B cell (primary cell): ENCODE measurements at regions not wholly inside any gene's neighbourhood (a gene's known extent, or its start where the extent isn't known, plus 50 kb on each side); places are given as distances from the start of the nearest gene placed in this dataset.
"Not testable (repeated sequence)": the region's sequence is repeated elsewhere in the genome, so short reads cannot be mapped to it uniquely, and the experiment has no call there.

Source experiments
- ATAC-seq: fragments of 200-7000 bp; cut with Tn5 transposase; one replicate; pipeline ENCODE4 v1.10.0; 2021; ENCODE audit warnings: low read depth, mild to moderate bottlenecking, moderate number of reproducible peaks, moderate library complexity
- CTCF ChIA-PET: fragments of 350-600 bp; sonication (Branson Sonifier 250); formaldehyde crosslinking; loops from one replicate; lab custom pipeline; 2021; ENCODE audit warnings: antibody characterized with exemption, inconsistent platforms; lab: Charles Lee
- POLR2A ChIA-PET: fragments of 350-600 bp; sonication (Branson Sonifier 250); formaldehyde crosslinking; loops from one replicate; lab custom pipeline; 2021; ENCODE audit warnings: antibody characterized with exemption; lab: Charles Lee
- DNase-seq: peaks from one replicate; pipeline ENCODE4 v3.0.0; 2013
- H2AFZ ChIP-seq: 2 replicates; pipeline ENCODE4 v1.6.1; 2012; ENCODE audit warnings: mild to moderate bottlenecking, low read depth, low read length; ENCODE audit not compliant: insufficient read depth, poor library complexity, severe bottlenecking
- H3K27ac ChIP-seq, 2 donors: 1 replicate in 1 of 2; 2 replicates in 1 of 2; pipeline ENCODE4 v1.5.1; 2012 to 2013; ENCODE audit warnings: low read length in 2 of 2, mild to moderate bottlenecking in 2 of 2, moderate library complexity in 1 of 2
- H3K27me3 ChIP-seq, 4 experiments: fragments of 200-600 bp in 1 of 4; sonication (generic) in 1 of 4; replicated peaks in 1 of 4; 1 replicate in 2 of 4; 2 replicates in 2 of 4; pipeline versions ENCODE4 v1.6.1 to v1.7.0; 2013 to 2016; ENCODE audit warnings: low read length in 3 of 4, mild to moderate bottlenecking in 2 of 4, mixed read lengths in 1 of 4, moderate library complexity in 1 of 4; ENCODE audit not compliant: insufficient read depth in 4 of 4, control insufficient read depth in 3 of 4; ENCODE audit errors: control extremely low read depth in 1 of 4
- H3K36me3 ChIP-seq, 2 experiments: replicated peaks in 1 of 2; 1 replicate in 1 of 2; 2 replicates in 1 of 2; pipeline versions ENCODE4 v1.6.1 to v1.7.1; 2013; ENCODE audit warnings: low read length in 1 of 2; ENCODE audit not compliant: insufficient read depth in 2 of 2, control insufficient read depth in 1 of 2; ENCODE audit errors: control extremely low read depth in 1 of 2, extremely low read depth in 1 of 2
- H3K4me1 ChIP-seq, 2 donors: fragments of 200-600 bp in 1 of 2; sonication (generic) in 1 of 2; 1 replicate in 1 of 2; 2 replicates in 1 of 2; pipeline versions ENCODE4 v1.5.1 to v1.6.1; 2013 to 2017; ENCODE audit warnings: low read length in 2 of 2; ENCODE audit not compliant: control insufficient read depth in 2 of 2, insufficient read depth in 2 of 2
- H3K4me2 ChIP-seq: replicated peaks from 2 replicates; pipeline ENCODE3; 2012; ENCODE audit warnings: mild to moderate bottlenecking, low read depth, low read length; ENCODE audit not compliant: poor library complexity, severe bottlenecking
- H3K4me3 ChIP-seq, 5 experiments: fragments of 200-600 bp in 1 of 5; sonication (generic) in 1 of 5; 1 replicate in 3 of 5; 2 replicates in 2 of 5; pipeline versions ENCODE4 v1.5.1 to v1.7.0; 2011 to 2016; ENCODE audit warnings: low read length in 4 of 5, mild to moderate bottlenecking in 4 of 5, low read depth in 2 of 5, control low read depth in 1 of 5, moderate library complexity in 1 of 5; ENCODE audit not compliant: insufficient read depth in 1 of 5; ENCODE audit errors: control extremely low read depth in 1 of 5, extremely low read depth in 1 of 5
- H3K79me2 ChIP-seq: fragments of 200-600 bp; sonication (generic); one replicate; pipeline ENCODE4 v1.6.0; 2016; ENCODE audit warnings: low read length; ENCODE audit not compliant: control insufficient read depth, insufficient read depth
- H3K9ac ChIP-seq: fragments of 200-600 bp; sonication (generic); 2 replicates; pipeline ENCODE4 v1.6.1; 2017; ENCODE audit warnings: mild to moderate bottlenecking, low read length, moderate library complexity
- H3K9me3 ChIP-seq, 3 donors: one replicate each; pipeline versions ENCODE4 v1.6.1 to v1.7.1; 2013; ENCODE audit warnings: low read length in 2 of 3; ENCODE audit not compliant: control insufficient read depth in 2 of 3, insufficient read depth in 1 of 3; ENCODE audit errors: control extremely low read depth in 1 of 3
- H4K20me1 ChIP-seq: 2 replicates; pipeline ENCODE4 v1.6.0; 2012; ENCODE audit warnings: mild to moderate bottlenecking, low read length; ENCODE audit not compliant: insufficient read depth, control insufficient read depth, poor library complexity, severe bottlenecking
- H3K27ac Mint-ChIP-seq: one replicate; pipeline ENCODE4 v1.8.0; 2021; ENCODE audit warnings: mixed read lengths
- H3K27me3 Mint-ChIP-seq: one replicate; pipeline ENCODE4 v1.8.0; 2021; ENCODE audit warnings: mixed read lengths
- H3K4me1 Mint-ChIP-seq: one replicate; pipeline ENCODE4 v1.8.0; 2021; ENCODE audit warnings: mixed read lengths
- H3K4me3 Mint-ChIP-seq: one replicate; pipeline ENCODE4 v1.8.0; 2021; ENCODE audit warnings: mixed read lengths
- H3K9me3 Mint-ChIP-seq: one replicate; pipeline ENCODE4 v1.8.0; 2022; ENCODE audit warnings: mixed read lengths; ENCODE audit not compliant: insufficient read depth
- CTCF ChIP-seq: fragments of 200-600 bp; IDR thresholded peaks from one replicate; pipeline ENCODE4 v1.8.0; 2022; ENCODE audit warnings: antibody characterized with exemption, mild to moderate bottlenecking
- EZH2 ChIP-seq: IDR thresholded peaks from 2 replicates; pipeline ENCODE4 v1.6.1; 2012; ENCODE audit warnings: borderline replicate concordance, low read depth, mild to moderate bottlenecking, moderate library complexity, low read length; ENCODE audit not compliant: insufficient read depth, poor library complexity, severe bottlenecking
- WGBS: methylation state at CpG from one replicate; pipeline ENCODE4 v1.1.5; 2013; ENCODE audit warnings: missing lambda C conversion rate; ENCODE audit not compliant: insufficient coverage; 5-methylcytosine and 5-hydroxymethylcytosine counted together
- intact Hi-C: fragments of 100-400 bp; cut with micrococcal nuclease; formaldehyde crosslinking; loops from one replicate; pipeline ENCODE4 v1.10.0; 2022

GRCh38 chr2:131754929-131755720 is 227.4 kb downstream of the CCDC74A start:
- H3K27ac ChIP-seq = no peak overlapping the region
- no peaks in the 10 kb centered on the region for H3K79me2 ChIP-seq
- H3K27me3 ChIP-seq = no peaks in the 10 kb centered on the region
- H3K9me3 ChIP-seq = peaks cover 0 to 33% (median 0%) of the 10 kb centered on the region in 3 donors
- DNase-seq = no peak
- 68% methylated on average over 38 of the region's 41 CpGs for WGBS
- Mint-ChIP-seq H3K4me3 (no peak overlapping the region), H3K9me3 (no peaks in the 10 kb centered on the region), H3K4me1 (no peaks in the 10 kb centered on the region), H3K27me3 (no peaks in the 10 kb centered on the region), H3K27ac (no peak overlapping the region)
- no peak for TF ChIP-seq CTCF
- no peak for TF ChIP-seq EZH2
- no peak overlapping the region for H3K4me2 ChIP-seq
- H4K20me1 ChIP-seq = no peaks in the 10 kb centered on the region
- intact Hi-C loops = no loop called here
- H3K36me3 ChIP-seq = no peaks in the 10 kb centered on the region
- no peak overlapping the region for H3K4me3 ChIP-seq
- no peak overlapping the region for H2AFZ ChIP-seq
- ATAC-seq = no peak
- ChIA-PET CTCF (no interaction called here), POLR2A (no interaction called here)
- no peak overlapping the region for H3K9ac ChIP-seq
- no peaks in the 10 kb centered on the region for H3K4me1 ChIP-seq

GRCh38 chr2:131756141-131756907 is 228.6 kb downstream of the CCDC74A start:
- Histone ChIP-seq H3K4me1 (no peaks in the 10 kb centered on the region), H3K4me2 (no peak overlapping the region), H3K9ac (no peak overlapping the region), H3K36me3 (no peaks in the 10 kb centered on the region), H3K9me3 (peaks cover 0 to 33% (median 0%) of the 10 kb centered on the region in 3 donors), H4K20me1 (no peaks in the 10 kb centered on the region), H3K4me3 (no peak overlapping the region), H3K27me3 (no peaks in the 10 kb centered on the region), H3K27ac (no peak overlapping the region), H3K79me2 (no peaks in the 10 kb centered on the region), H2AFZ (no peak overlapping the region)
- TF ChIP-seq EZH2 = no peak
- no peak for TF ChIP-seq CTCF
- WGBS = 87% methylated on average over 26 of the region's 40 CpGs
- no peak for ATAC-seq
- CTCF ChIA-PET = no interaction called here
- Mint-ChIP-seq H3K9me3 (no peaks in the 10 kb centered on the region), H3K27me3 (no peaks in the 10 kb centered on the region), H3K4me1 (no peaks in the 10 kb centered on the region), H3K27ac (no peak overlapping the region), H3K4me3 (no peak overlapping the region)
- POLR2A ChIA-PET = no interaction called here
- no peak for DNase-seq
- intact Hi-C loops = no loop called here

GRCh38 chr2:131758941-131759340 is 231.3 kb downstream of the CCDC74A start:
- H3K9ac ChIP-seq, H3K4me3 ChIP-seq, H2AFZ ChIP-seq, DNase-seq, H3K27ac ChIP-seq, ATAC-seq, H3K79me2 ChIP-seq, H3K9me3 Mint-ChIP-seq, H3K27me3 Mint-ChIP-seq, POLR2A ChIA-PET, H3K36me3 ChIP-seq, H4K20me1 ChIP-seq, H3K27ac Mint-ChIP-seq, H3K4me1 ChIP-seq, H3K4me3 Mint-ChIP-seq, H3K27me3 ChIP-seq, CTCF ChIA-PET, intact Hi-C loops, H3K4me1 Mint-ChIP-seq, H3K4me2 ChIP-seq: not testable (repeated sequence)
- H3K9me3 ChIP-seq = peaks cover 0 to 27% (median 0%) of the 10 kb centered on the region in 3 donors
- 95% methylated on average over 4 of the region's 4 CpGs for WGBS
